Keratinocyte (primary cell): ENCODE measurements at regions not wholly inside any gene's neighbourhood (a gene's known extent, or its start where the extent isn't known, plus 50 kb on each side); places are given as distances from the start of the nearest gene placed in this dataset.

ENCODE experiments used
- CTCF ChIP-seq, 3 experiments: IDR thresholded peaks in 1 of 3; conservative IDR thresholded peaks in 1 of 3; optimal IDR thresholded peaks in 1 of 3; 2 replicates in 2 of 3; 3 replicates in 1 of 3; pipeline versions ENCODE3 to v1.5.1; 2011; ENCODE audit warnings: low read length in 3 of 3, mild to moderate bottlenecking in 3 of 3, moderate library complexity in 2 of 3, control low read depth in 1 of 3, inconsistent platforms in 1 of 3; ENCODE audit not compliant: insufficient read depth in 2 of 3; ENCODE audit errors: extremely low read depth in 1 of 3
- EZH2 ChIP-seq: IDR thresholded peaks from one replicate; pipeline ENCODE4 v1.6.1; 2012; ENCODE audit warnings: inconsistent platforms, mild to moderate bottlenecking, low read length, moderate library complexity

GRCh38 chr19:27676334-27676733 lies 1536.6 kb downstream of the UQCRFS1 start:
- TF ChIP-seq CTCF (optimal IDR thresholded peaks at IDR 0.05 in 1 of 3, IDR thresholded peaks at IDR 0.05 in 1 of 3, conservative IDR thresholded peaks at IDR 0.05 in 1 of 3; ENCODE audit: extremely low read depth in 1 of 3, insufficient read depth in 2 of 3, low read length in 3 of 3) (no peak), EZH2 (no peak)
